H54 (cell line): ENCODE measurements at regions not wholly inside any gene's neighbourhood (a gene's known extent, or its start where the extent isn't known, plus 50 kb on each side); places are given as distances from the start of the nearest gene placed in this dataset.
"Not testable (repeated sequence)": the region's sequence is repeated elsewhere in the genome, so short reads cannot be mapped to it uniquely, and the experiment has no call there.

Experiments
- DNase-seq: peaks from one replicate; pipeline ENCODE4 v3.0.0; 2011; ENCODE audit warnings: low spot score, mixed read lengths; ENCODE audit not compliant: insufficient read length
- FAIRE-seq: peaks from 3 replicates; lab custom pipeline; 2011; peaks lifted over from hg19 to GRCh38; lab: Jason Lieb, UNC
- POLR2A ChIP-seq: IDR thresholded peaks from 2 replicates; pipeline ENCODE4 v1.6.1; 2011; ENCODE audit warnings: low read depth, mild to moderate bottlenecking, low read length

DNA sequence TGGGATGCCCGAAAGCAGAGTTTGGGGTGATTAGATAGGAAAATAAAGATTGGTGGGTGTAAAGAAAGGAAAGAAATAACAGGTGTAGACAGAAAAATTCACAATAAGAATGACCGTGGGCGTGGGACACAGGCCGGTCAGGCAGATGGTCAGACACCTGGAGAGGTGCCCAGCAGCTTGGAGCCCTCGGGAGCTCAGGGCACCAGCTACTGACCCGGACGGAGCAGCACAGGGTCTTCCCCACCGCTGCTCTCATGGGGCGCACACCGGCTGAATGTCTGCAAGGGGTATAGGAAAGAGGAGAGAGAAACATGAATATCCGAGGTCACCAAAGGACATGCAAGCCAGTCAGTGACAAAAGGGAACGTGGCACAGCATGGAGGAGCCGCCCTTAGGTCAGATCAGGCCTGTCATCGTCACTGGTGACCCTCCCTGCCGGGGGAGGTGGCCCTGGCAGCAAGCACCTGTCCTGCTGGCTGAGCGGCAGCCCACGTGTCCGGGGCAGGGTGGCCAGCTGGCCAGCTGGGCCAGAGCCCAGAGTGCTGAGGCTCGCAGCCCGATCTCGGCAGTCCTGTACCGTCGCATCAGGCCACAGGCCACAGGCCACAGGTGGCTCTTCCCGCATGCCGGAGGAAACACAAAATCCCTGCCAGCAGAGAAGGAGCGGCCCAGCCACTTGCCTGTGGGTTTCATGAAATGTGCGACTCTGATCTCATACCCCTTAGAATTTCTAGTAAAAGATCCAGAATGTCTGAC is 112.0 kb upstream of the NDUFV2 start:
- DNase-seq = no peak
- TF ChIP-seq POLR2A = no peak
- FAIRE-seq = no peak

DNA sequence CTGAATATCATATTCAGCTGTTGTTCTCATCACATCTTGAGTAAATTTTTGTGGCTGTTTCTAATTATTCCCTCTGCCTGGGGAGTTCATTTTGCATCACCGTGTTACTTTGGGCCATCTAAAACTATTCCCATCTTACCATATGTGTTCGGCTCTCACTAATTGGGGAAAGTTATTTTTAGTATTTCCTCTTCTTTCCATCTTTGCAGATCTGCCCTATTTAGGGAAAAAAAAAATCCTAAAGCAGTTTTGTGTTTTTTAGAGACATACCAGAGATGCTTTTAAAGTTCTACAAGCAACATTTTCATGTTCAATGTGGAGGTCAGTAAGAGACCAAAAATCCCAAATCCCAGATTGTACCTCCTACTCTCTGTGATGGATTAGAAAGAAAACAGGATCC is 111.3 kb upstream of the NDUFV2 start:
- TF ChIP-seq POLR2A = no peak
- no peak for DNase-seq
- FAIRE-seq = no peak

DNA sequence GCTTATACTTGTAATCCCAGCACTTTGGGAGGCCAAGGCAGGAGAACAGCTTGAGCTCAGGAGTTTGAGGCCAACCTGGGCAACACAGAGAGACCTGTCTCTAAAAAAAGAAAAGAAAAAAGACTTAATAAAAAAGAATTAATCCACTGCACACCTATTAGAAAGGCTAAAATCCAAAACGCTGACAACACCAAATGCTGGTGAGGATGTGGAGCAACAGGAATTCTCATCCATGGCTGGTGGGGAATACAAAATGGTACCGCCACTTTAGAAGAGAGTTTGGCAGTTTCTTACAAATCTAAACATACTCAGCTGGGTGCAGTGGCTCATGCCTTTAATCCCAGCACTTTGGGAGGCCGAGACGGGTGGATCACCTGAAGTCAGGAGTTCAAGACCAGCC is 110.0 kb upstream of the NDUFV2 start:
- not testable (repeated sequence) for FAIRE-seq, DNase-seq

- FAIRE-seq = no peak
- no peak for DNase-seq
- no peak for TF ChIP-seq POLR2A
Measured at GRCh38 chr18:8994603-8995002, 107.9 kb upstream of the NDUFV2 start.

GRCh38 chr18:8995096-8995495 is 107.4 kb upstream of the NDUFV2 start:
- FAIRE-seq = no peak
- TF ChIP-seq POLR2A = no peak
- DNase-seq = no peak

DNA sequence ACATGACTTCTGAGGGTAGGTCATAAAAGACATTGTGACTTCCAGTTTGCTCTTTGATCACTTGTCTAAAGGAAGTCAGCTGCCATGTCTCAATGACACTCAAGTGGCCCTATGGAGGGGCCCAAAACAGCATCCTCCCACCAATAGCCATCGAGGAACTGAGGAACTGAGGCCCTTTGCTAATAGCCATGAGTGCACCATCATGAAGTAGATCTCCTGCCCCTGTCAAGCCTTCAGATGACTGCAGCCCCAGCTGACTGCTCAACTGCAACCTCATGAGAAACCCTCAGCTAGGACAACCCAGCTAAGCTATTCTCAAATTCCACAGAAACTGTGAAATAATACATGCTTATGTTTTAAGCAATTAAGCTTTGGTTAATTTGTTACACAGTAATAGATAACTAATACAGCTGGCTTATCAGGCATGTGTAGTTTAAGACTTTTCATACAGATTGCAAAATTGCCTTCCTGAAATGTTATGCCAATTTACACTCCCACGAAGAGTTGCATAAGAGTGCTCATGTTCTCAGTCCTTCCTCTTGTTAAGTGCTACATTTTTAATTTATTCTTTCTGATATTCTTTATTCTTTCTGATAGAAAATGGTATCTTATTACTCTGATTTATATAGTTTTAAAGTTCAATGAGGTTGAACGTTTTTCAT is 105.6 kb upstream of the NDUFV2 start:
- TF ChIP-seq POLR2A = no peak
- no peak for FAIRE-seq
- no peak for DNase-seq

DNA sequence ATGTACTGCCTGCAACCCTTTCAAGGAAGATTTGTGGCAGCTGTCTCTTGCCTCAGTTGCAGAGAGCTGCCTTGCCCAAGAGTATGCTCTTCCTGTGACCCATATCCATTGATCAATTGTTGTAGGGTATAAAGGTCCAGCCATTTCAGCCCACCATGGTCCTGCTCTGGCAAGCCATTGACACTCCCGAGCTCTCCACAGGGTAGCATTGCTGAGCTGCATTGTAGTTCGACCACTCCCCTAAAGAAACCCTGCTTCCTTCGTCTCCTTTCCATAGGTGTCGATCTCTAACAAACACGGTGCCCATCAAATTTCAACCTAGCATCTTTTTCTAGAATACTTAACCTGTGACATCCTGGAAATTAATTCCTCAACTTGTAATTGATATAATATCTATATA is 104.9 kb upstream of the NDUFV2 start:
- no peak for FAIRE-seq
- DNase-seq = no peak

DNA sequence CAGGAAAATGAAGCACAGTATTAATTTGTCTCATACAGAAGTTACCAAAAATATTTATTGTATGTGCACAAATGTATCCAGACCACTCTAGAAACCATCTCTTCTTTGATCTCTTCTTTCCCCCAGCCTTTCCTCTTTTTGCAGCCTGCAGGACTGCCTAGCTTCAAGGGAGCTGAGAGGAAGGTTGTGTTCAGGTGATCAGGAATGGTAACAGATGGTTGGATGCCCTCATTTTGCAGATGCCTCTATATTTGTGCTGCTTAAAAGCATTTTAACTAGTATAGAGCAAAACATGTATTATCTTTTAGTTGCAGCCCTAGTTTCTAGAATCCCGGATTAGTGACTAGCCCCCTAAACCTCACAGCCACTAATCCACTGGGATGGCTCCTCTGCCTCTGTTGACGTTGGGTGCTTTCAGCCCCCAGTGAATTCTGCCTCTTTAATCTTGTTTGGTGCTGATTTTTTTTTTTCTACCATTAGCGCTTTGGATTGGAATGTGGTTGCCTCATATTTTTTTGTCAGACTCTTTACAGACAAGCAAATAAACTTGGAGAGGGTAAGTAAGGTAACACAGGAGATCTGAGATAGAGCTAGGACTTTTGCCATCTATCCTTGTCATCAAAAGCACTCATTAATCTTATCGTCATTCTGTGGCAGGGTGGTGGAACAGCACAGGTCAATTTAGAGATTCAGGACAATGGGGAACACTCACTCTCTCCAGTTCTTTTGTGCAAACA is 103.8 kb upstream of the NDUFV2 start:
- TF ChIP-seq POLR2A = no peak
- no peak for FAIRE-seq
- DNase-seq = no peak

More for the DNA sequence above, 104.9 kb upstream of the NDUFV2 start:
- TF ChIP-seq POLR2A = no peak

DNA sequence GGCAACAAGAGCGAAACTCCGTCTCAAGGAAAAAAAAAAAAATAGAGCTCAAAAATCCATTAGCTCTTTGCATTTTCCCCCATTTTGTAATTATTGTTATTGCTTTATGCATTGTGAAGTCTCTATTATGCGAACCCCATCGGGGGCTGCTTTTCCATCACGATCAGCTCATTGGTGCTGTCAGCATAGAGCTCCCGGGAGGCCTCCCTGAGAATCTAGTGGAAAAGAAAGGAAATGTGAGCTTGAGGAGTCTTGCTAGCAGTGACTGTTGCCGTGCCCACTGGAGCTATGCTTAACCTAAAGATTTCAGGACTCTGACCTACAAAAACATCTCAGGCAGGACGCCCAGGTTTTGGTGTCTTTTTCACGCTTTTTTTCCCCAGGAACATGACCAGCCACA is 102.6 kb upstream of the NDUFV2 start:
- TF ChIP-seq POLR2A = no peak
- FAIRE-seq = no peak
- DNase-seq = no peak

DNA sequence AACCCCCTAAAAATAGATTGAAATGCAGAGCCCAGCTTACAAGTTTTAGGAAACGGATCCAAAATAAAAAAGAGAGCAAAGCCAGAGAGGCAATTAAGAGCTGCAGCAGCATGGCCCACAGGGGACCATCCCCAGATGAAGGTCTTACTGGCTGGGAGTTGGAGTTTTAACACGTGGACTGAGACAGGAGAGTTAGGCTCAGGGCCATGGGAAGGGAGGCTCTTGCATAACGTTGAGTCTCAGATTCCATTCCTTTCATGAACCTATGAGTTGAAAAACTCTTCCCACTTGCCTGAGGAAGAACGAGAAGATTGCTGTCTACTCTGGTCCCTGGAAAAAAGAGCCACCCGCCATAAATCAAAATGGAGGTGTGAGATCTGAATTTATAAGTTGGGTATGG is 101.8 kb upstream of the NDUFV2 start:
- DNase-seq (no peak), FAIRE-seq (no peak)

GRCh38 chr18:9001209-9001608 is 101.3 kb upstream of the NDUFV2 start:
- no peak for TF ChIP-seq POLR2A
- DNase-seq (no peak), FAIRE-seq (no peak)

More for the DNA sequence above, 101.8 kb upstream of the NDUFV2 start:
- no peak for TF ChIP-seq POLR2A

DNA sequence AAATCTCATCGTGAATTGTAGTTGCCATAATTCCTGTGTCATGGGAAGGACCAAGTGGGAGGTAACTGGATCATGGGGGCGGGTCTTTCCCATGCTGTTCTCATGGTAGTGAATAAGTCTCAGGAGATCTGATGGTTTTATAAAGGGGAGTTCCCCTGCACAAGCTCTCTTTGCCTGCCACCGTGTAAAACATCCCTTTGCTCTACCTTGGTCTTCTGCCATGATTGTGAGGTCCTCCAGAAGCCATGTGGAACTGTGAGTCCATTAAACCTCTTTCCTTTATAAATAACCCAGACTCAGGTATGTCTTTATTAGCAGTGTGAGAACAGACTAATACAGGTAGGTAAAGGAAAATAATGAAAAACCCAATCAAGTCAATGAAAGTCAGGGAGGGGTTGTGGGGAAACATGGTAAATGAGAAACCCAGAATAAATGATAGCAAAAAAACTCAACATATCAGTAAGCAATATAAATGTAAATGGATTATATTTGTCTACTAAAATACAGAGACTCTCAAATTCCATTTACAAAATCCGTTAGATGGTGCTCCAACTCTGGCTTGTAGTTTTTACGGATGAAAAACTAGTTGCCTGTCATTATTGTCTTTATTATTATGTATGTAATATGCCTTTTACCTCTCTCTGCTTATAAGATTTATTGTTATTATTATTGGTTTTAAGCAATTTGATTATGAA is 98.9 kb upstream of the NDUFV2 start:
- no peak for FAIRE-seq
- no peak for DNase-seq
- TF ChIP-seq POLR2A = no peak

- not testable (repeated sequence) for DNase-seq, FAIRE-seq
Measured at GRCh38 chr18:9004308-9004707, 98.2 kb upstream of the NDUFV2 start.

DNA sequence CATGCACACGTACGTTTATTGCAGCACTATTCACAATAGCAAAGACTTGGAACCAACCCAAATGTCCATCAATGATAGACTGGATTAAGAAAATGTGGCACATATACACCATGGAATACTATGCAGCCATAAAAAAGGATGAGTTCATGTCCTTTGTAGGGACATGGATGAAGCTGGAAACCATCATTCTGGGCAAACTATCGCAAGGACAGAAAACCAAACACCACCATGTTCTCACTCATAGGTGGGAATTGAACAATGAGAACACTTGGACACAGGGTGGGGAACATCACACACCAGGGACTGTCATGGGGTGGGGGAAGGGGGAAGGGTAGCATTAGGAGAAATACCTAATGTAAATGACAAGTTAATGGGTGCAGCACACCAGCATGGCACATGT is 94.8 kb upstream of the NDUFV2 start:
- not testable (repeated sequence) for FAIRE-seq

More for the DNA sequence above, 94.8 kb upstream of the NDUFV2 start:
- not testable (repeated sequence) for DNase-seq
